ENCODE measurements at regions not wholly inside any gene's neighbourhood (a gene's known extent, or its start where the extent isn't known, plus 50 kb on each side); places are given as distances from the start of the nearest gene placed in this dataset.

GRCh38 chr3:176712191-176712590 is 485.1 kb downstream of the TBL1XR1 start:
- no peak for DNase-seq (ENCODE audit: low read depth in 2 of 2)
- TF ChIP-seq CTCF (IDR thresholded peaks at IDR 0.05; ENCODE audit: low read depth, low read length) = no peak
- H3K4me3 ChIP-seq (replicated peaks in 1 of 2; ENCODE audit: low read depth in 2 of 2, low read length in 2 of 2) = no peak overlapping the region

GRCh38 chr3:176699288-176699687 is 498.0 kb downstream of the TBL1XR1 start:
- H3K4me3 ChIP-seq (replicated peaks in 1 of 2; ENCODE audit: low read depth in 2 of 2, low read length in 2 of 2) = no peak overlapping the region
- no peak for DNase-seq (ENCODE audit: low read depth in 2 of 2)
- TF ChIP-seq CTCF (IDR thresholded peaks at IDR 0.05; ENCODE audit: low read depth, low read length) = no peak

GRCh38 chr3:176697284-176697889 is 499.9 kb downstream of the TBL1XR1 start:
- TF ChIP-seq CTCF (IDR thresholded peaks at IDR 0.05; ENCODE audit: low read depth, low read length) = no peak

GRCh38 chr3:176696816-176697215 is 500.5 kb downstream of the TBL1XR1 start:
- TF ChIP-seq CTCF (IDR thresholded peaks at IDR 0.05; ENCODE audit: low read depth, low read length) = no peak
- H3K4me3 ChIP-seq (replicated peaks in 1 of 2; ENCODE audit: low read depth in 2 of 2, low read length in 2 of 2) = no peak overlapping the region
- DNase-seq (ENCODE audit: low read depth in 2 of 2) = no peak

More at GRCh38 chr3:176697284-176697889, 499.9 kb downstream of the TBL1XR1 start:
- no peak overlapping the region for H3K4me3 ChIP-seq (replicated peaks in 1 of 2; ENCODE audit: low read depth in 2 of 2, low read length in 2 of 2)
- no peak for DNase-seq (ENCODE audit: low read depth in 2 of 2)

GRCh38 chr3:176692966-176693785 is 504.1 kb downstream of the TBL1XR1 start:
- H3K4me3 ChIP-seq (replicated peaks in 1 of 2; ENCODE audit: low read depth in 2 of 2, low read length in 2 of 2) = no peak overlapping the region
- TF ChIP-seq CTCF (IDR thresholded peaks at IDR 0.05; ENCODE audit: low read depth, low read length) = no peak
- DNase-seq (ENCODE audit: low read depth in 2 of 2) = no peak

GRCh38 chr3:176692199-176692965 is 504.9 kb downstream of the TBL1XR1 start:
- no peak for DNase-seq (ENCODE audit: low read depth in 2 of 2)
- no peak overlapping the region for H3K4me3 ChIP-seq (replicated peaks in 1 of 2; ENCODE audit: low read depth in 2 of 2, low read length in 2 of 2)
- TF ChIP-seq CTCF (IDR thresholded peaks at IDR 0.05; ENCODE audit: low read depth, low read length) = no peak

Measured in cardiac fibroblast (primary cell).